SU-DHL-6 (cell line): ENCODE measurements at regions not wholly inside any gene's neighbourhood (a gene's known extent, or its start where the extent isn't known, plus 50 kb on each side); places are given as distances from the start of the nearest gene placed in this dataset.

Experiments used
- H2AFZ ChIP-seq: fragments of 200-600 bp; sonication (generic); 2 replicates; pipeline ENCODE4 v1.6.1; 2014; ENCODE audit warnings: low read depth, mild to moderate bottlenecking, moderate library complexity, mixed read lengths, antibody characterized with exemption, low read length; ENCODE audit not compliant: severe bottlenecking
- H3F3A ChIP-seq: fragments of 200-600 bp; shearing (Covaris generic); 2 replicates; pipeline ENCODE4 v1.6.0; 2016; ENCODE audit warnings: antibody characterized with exemption, mild to moderate bottlenecking; ENCODE audit not compliant: insufficient read depth
- H3K27ac ChIP-seq: fragments of 200-600 bp; sonication (generic); 2 replicates; pipeline ENCODE4 v1.5.1; 2016; ENCODE audit warnings: low read depth, mild to moderate bottlenecking, low read length, moderate library complexity, mixed read lengths
- H3K27me3 ChIP-seq: fragments of 200-600 bp; sonication (generic), shearing (Covaris generic); 2 replicates; pipeline ENCODE4 v1.6.0; 2014; ENCODE audit warnings: mild to moderate bottlenecking, low read length
- H3K36me3 ChIP-seq: fragments of 200-600 bp; sonication (generic); 2 replicates; pipeline ENCODE4 v1.6.1; 2014; ENCODE audit warnings: mild to moderate bottlenecking, low read length, mixed read lengths
- H3K4me2 ChIP-seq: fragments of 300-600, 200-600 bp; shearing (Covaris generic), sonication (generic); 2 replicates; pipeline ENCODE4 v1.6.0; 2014; ENCODE audit warnings: low read length, low read depth, mild to moderate bottlenecking; ENCODE audit not compliant: poor library complexity, severe bottlenecking
- H3K4me3 ChIP-seq: fragments of 200-600 bp; sonication (generic); 2 replicates; pipeline ENCODE4 v1.5.1; 2014; ENCODE audit warnings: antibody characterized with exemption, low read length, mild to moderate bottlenecking, mixed read lengths; ENCODE audit not compliant: insufficient read depth, poor library complexity, severe bottlenecking
- H3K79me2 ChIP-seq: fragments of 200-600 bp; sonication (generic); 2 replicates; pipeline ENCODE4 v1.6.1; 2014; ENCODE audit warnings: mild to moderate bottlenecking, low read length, moderate library complexity; ENCODE audit not compliant: insufficient read depth
- H3K9ac ChIP-seq: fragments of 200-600 bp; sonication (generic); 2 replicates; pipeline ENCODE4 v1.7.0; 2014; ENCODE audit warnings: mild to moderate bottlenecking, low read length
- H3K9me2 ChIP-seq: fragments of 200-600 bp; sonication (generic); replicated peaks from 2 replicates; pipeline ENCODE4 v1.6.1; 2014; ENCODE audit warnings: low read length; ENCODE audit not compliant: insufficient read depth
- H3K9me3 ChIP-seq: fragments of 200-600 bp; sonication (generic); 2 replicates; pipeline ENCODE4 v1.6.1; 2014; ENCODE audit warnings: low read length, mixed read lengths; ENCODE audit not compliant: insufficient read depth
- H4K20me1 ChIP-seq: fragments of 200-600 bp; sonication (generic); 2 replicates; pipeline ENCODE4 v1.6.1; 2014; ENCODE audit warnings: low read depth, mild to moderate bottlenecking, antibody characterized with exemption, low read length, moderate library complexity, mixed read lengths
- EZH2phosphoT487 ChIP-seq: fragments of 200-600 bp; sonication (generic), shearing (Covaris generic); conservative IDR thresholded peaks from 2 replicates; pipeline ENCODE4 v1.6.1; 2018; ENCODE audit warnings: mild to moderate bottlenecking, antibody characterized with exemption, low read length, moderate library complexity, mixed read lengths
- TF ChIP-seq, protein P1 (sequence below): fragments of 200-600 bp; sonication (generic); IDR thresholded peaks from one replicate; pipeline ENCODE4 v1.5.1; 2017; ENCODE audit warnings: antibody characterized with exemption, mild to moderate bottlenecking, low read length, moderate library complexity; ENCODE audit not compliant: insufficient read depth, poor library complexity, severe bottlenecking

DNA sequence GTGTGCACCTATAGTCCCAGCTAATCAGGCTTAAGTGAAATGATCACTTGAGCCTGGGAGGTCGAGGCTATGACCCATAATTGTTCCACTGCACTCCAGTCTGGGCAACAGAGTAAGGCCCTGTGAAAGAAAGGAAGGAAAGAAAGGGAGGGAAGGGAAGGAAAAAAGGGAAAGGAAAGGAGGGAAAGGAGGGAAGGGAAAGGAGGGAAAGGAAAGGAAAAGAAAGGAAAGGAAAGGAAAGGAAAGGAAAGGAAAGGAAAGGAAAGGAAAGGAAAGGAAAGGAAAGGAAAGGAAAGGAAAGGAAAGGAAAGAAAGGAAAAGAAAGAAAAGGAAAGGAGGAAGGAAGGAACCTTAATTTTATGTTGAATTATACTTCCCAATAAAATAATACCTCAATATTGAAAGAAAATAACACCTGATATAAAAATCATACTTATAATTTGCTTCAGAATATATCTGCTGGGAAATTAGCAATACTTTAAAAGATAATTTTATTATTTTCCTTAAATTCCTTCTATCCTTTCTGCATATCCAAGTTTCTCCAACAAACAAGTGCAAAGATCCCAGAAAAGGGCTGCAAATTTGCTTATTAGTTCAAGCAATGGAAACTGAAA lies 177.3 kb downstream of the KLF12 start:
- H3K4me3 ChIP-seq: no peak overlapping the region

DNA sequence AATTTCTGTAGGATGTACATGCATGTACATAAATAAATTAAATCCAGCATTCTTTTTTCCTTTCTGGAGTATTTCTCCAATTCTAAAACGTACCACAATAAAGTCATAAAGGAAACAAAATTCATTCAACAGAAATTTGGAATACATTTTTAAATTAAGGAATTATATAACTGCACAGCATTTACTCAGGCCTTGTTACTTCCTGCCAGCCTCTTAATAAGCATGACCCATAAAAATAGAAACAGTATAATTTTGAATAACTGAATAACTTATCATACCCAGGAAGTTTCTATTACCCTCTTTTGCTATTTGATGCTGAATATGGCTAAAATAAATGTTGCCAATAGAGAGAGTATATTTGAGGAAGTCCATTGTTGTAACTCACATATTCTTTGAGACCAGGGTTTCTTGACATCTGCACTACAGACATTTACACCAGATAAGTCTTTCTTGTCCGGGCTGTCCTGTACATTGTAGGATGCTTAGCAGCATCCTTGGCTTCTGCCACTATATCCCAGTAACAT lies 178.2 kb downstream of the KLF12 start:
- Histone ChIP-seq H3K4me3 (no peak overlapping the region), H3K9me2 (no peaks in the 10 kb centered on the region), H3K36me3 (no peaks in the 10 kb centered on the region; the same call in 1 of the 2 replicates), H3K79me2 (no peaks in the 10 kb centered on the region), H3K27me3 (no peaks in the 10 kb centered on the region), H4K20me1 (no peaks in the 10 kb centered on the region), H2AFZ (no peak overlapping the region), H3F3A (peaks cover 13% of the 10 kb centered on the region; the same call in 1 of the 2 replicates), H3K4me2 (peak overlapping the region; percentile 28), H3K9ac (no peak overlapping the region), H3K27ac (peak overlapping the region; percentile 34; the same call in 1 of the 2 replicates), H3K9me3 (no peaks in the 10 kb centered on the region)
- TF ChIP-seq EZH2phosphoT487: no peak
- TF ChIP-seq, protein P1, sequence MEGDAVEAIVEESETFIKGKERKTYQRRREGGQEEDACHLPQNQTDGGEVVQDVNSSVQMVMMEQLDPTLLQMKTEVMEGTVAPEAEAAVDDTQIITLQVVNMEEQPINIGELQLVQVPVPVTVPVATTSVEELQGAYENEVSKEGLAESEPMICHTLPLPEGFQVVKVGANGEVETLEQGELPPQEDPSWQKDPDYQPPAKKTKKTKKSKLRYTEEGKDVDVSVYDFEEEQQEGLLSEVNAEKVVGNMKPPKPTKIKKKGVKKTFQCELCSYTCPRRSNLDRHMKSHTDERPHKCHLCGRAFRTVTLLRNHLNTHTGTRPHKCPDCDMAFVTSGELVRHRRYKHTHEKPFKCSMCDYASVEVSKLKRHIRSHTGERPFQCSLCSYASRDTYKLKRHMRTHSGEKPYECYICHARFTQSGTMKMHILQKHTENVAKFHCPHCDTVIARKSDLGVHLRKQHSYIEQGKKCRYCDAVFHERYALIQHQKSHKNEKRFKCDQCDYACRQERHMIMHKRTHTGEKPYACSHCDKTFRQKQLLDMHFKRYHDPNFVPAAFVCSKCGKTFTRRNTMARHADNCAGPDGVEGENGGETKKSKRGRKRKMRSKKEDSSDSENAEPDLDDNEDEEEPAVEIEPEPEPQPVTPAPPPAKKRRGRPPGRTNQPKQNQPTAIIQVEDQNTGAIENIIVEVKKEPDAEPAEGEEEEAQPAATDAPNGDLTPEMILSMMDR: no peak

More for the DNA sequence above, 177.3 kb downstream of the KLF12 start:
- no peaks in the 10 kb centered on the region for H3K9me2 ChIP-seq
- H3F3A ChIP-seq: peaks cover 13% of the 10 kb centered on the region; the same call in 1 of the 2 replicates
- no peaks in the 10 kb centered on the region; the same call in 1 of the 2 replicates for H3K36me3 ChIP-seq
- H3K79me2 ChIP-seq: no peaks in the 10 kb centered on the region
- H3K9ac ChIP-seq: no peak overlapping the region
- no peak overlapping the region for H2AFZ ChIP-seq
- H3K4me2 ChIP-seq: peak overlapping the region; percentile 28
- no peaks in the 10 kb centered on the region for H4K20me1 ChIP-seq
- H3K9me3 ChIP-seq: no peaks in the 10 kb centered on the region
- H3K27ac ChIP-seq: peak overlapping the region; percentile 5; the same call in 1 of the 2 replicates
- TF ChIP-seq, protein P1: no peak
- TF ChIP-seq EZH2phosphoT487: no peak
- no peaks in the 10 kb centered on the region for H3K27me3 ChIP-seq

- Histone ChIP-seq H3K27me3 (no peaks in the 10 kb centered on the region), H3K36me3 (no peaks in the 10 kb centered on the region), H3K9me3 (no peaks in the 10 kb centered on the region), H2AFZ (no peak overlapping the region), H3K9me2 (no peaks in the 10 kb centered on the region), H3F3A (peaks cover 10% of the 10 kb centered on the region; the same call in 1 of the 2 replicates), H3K9ac (no peak overlapping the region), H3K4me3 (no peak overlapping the region), H3K79me2 (no peaks in the 10 kb centered on the region), H3K27ac (peak overlapping the region; percentile 34), H4K20me1 (no peaks in the 10 kb centered on the region), H3K4me2 (peak overlapping the region; percentile 33)
- TF ChIP-seq EZH2phosphoT487: no peak
- TF ChIP-seq, protein P1: no peak
These were observed 179.4 kb downstream of the KLF12 start for GRCh38 chr13:73954808-73955207.
